Activated CD4-positive, alpha-beta T cell treated with anti-CD3 and anti-CD28 coated beads, Interleukin-2, amount 10 ng/mL, durations not matched to agents 7 days and 5 days (primary cell): ENCODE measurements at regions not wholly inside any gene's neighbourhood (a gene's known extent, or its start where the extent isn't known, plus 50 kb on each side); places are given as distances from the start of the nearest gene placed in this dataset.

Source experiments
- CTCF ChIA-PET: fragments of 350-600 bp; sonication (Branson Sonifier 250); formaldehyde crosslinking; loops from one replicate; lab custom pipeline; 2021; ENCODE audit warnings: antibody characterized with exemption; lab: Charles Lee
- POLR2A ChIA-PET: fragments of 350-600 bp; sonication (Branson Sonifier 250); formaldehyde crosslinking; loops from one replicate; lab custom pipeline; 2021; ENCODE audit warnings: antibody characterized with exemption; lab: Charles Lee
- DNase-seq: peaks from one replicate; pipeline ENCODE4 v3.0.0-alpha.2; 2020
- H3K27ac Mint-ChIP-seq: one replicate; pipeline ENCODE4 v1.8.0; 2021; ENCODE audit warnings: mild to moderate bottlenecking, moderate library complexity, mixed read lengths
- H3K27me3 Mint-ChIP-seq: one replicate; pipeline ENCODE4 v1.8.0; 2021; ENCODE audit warnings: mixed read lengths
- H3K36me3 Mint-ChIP-seq: one replicate; pipeline ENCODE4 v1.8.0; 2021; ENCODE audit warnings: low read depth, mixed read lengths
- H3K4me1 Mint-ChIP-seq: one replicate; pipeline ENCODE4 v1.8.0; 2021; ENCODE audit warnings: mixed read lengths
- H3K4me3 Mint-ChIP-seq: one replicate; pipeline ENCODE4 v1.8.0; 2021; ENCODE audit warnings: mild to moderate bottlenecking, moderate library complexity, mixed read lengths
- H3K9me3 Mint-ChIP-seq: one replicate; pipeline ENCODE4 v1.8.0; 2021; ENCODE audit warnings: mixed read lengths

- H3K36me3 Mint-ChIP-seq: peaks cover 7% of the 10 kb centered on the region
- H3K27me3 Mint-ChIP-seq: peaks cover 14% of the 10 kb centered on the region
- DNase-seq: no peak
- no peaks in the 10 kb centered on the region for H3K4me1 Mint-ChIP-seq
- H3K4me3 Mint-ChIP-seq: no peak overlapping the region
- peaks cover 29% of the 10 kb centered on the region for H3K9me3 Mint-ChIP-seq
- POLR2A ChIA-PET: no interaction called here
- CTCF ChIA-PET: interaction anchor here (0.7 to 1.3 kb wide), 3 partner anchors 8 to 445 kb away, joined by 3 read pairs; no protein-coding TSS in a partner anchor
- H3K27ac Mint-ChIP-seq: no peak overlapping the region
Observed at GRCh38 chr14:71308671-71309070, 401.4 kb downstream of the PCNX1 start.

GRCh38 chr14:71309756-71310155 is 402.5 kb downstream of the PCNX1 start:
- DNase-seq: no peak
- H3K4me1 Mint-ChIP-seq: no peaks in the 10 kb centered on the region
- H3K9me3 Mint-ChIP-seq: peaks cover 27% of the 10 kb centered on the region
- H3K36me3 Mint-ChIP-seq: peaks cover 7% of the 10 kb centered on the region
- ChIA-PET CTCF (no interaction called here), POLR2A (no interaction called here)
- H3K4me3 Mint-ChIP-seq: no peak overlapping the region
- peaks cover 14% of the 10 kb centered on the region for H3K27me3 Mint-ChIP-seq
- H3K27ac Mint-ChIP-seq: no peak overlapping the region

GRCh38 chr14:71311061-71311460 is 403.8 kb downstream of the PCNX1 start:
- Mint-ChIP-seq H3K36me3 (peaks cover 8% of the 10 kb centered on the region), H3K4me3 (no peak overlapping the region), H3K27me3 (peaks cover 14% of the 10 kb centered on the region), H3K27ac (no peak overlapping the region), H3K4me1 (no peaks in the 10 kb centered on the region), H3K9me3 (peaks cover 18% of the 10 kb centered on the region)
- ChIA-PET POLR2A (no interaction called here), CTCF (interaction anchor here (1.3 kb wide), 1 partner anchor 13 kb away, joined by 3 read pairs; no protein-coding TSS in a partner anchor)
- DNase-seq: no peak

GRCh38 chr14:71314717-71315116 is 407.5 kb downstream of the PCNX1 start:
- Mint-ChIP-seq H3K9me3 (peaks cover 7% of the 10 kb centered on the region), H3K4me3 (no peak overlapping the region), H3K27me3 (peaks cover 3% of the 10 kb centered on the region), H3K27ac (no peak overlapping the region), H3K4me1 (peaks cover 5% of the 10 kb centered on the region), H3K36me3 (peaks cover 6% of the 10 kb centered on the region)
- ChIA-PET CTCF (no interaction called here), POLR2A (no interaction called here)
- no peak for DNase-seq

GRCh38 chr14:71317385-71318096 is 410.3 kb downstream of the PCNX1 start:
- Mint-ChIP-seq H3K4me1 (peaks cover 19% of the 10 kb centered on the region), H3K9me3 (peaks cover 7% of the 10 kb centered on the region), H3K36me3 (peaks cover 8% of the 10 kb centered on the region), H3K27me3 (peaks cover 3% of the 10 kb centered on the region), H3K27ac (no peak overlapping the region), H3K4me3 (no peak overlapping the region)
- ChIA-PET POLR2A (no interaction called here), CTCF (no interaction called here)
- DNase-seq: no peak

GRCh38 chr14:71318097-71318459 is 410.8 kb downstream of the PCNX1 start:
- H3K36me3 Mint-ChIP-seq: peaks cover 10% of the 10 kb centered on the region
- ChIA-PET CTCF (interaction anchor here (0.6 kb wide), 1 partner anchor 119 kb away, joined by 3 read pairs; no protein-coding TSS in a partner anchor), POLR2A (no interaction called here)
- H3K9me3 Mint-ChIP-seq: peaks cover 6% of the 10 kb centered on the region
- no peak overlapping the region for H3K27ac Mint-ChIP-seq
- peaks cover 3% of the 10 kb centered on the region for H3K27me3 Mint-ChIP-seq
- H3K4me3 Mint-ChIP-seq: no peak overlapping the region
- H3K4me1 Mint-ChIP-seq: peaks cover 25% of the 10 kb centered on the region
- no peak for DNase-seq

GRCh38 chr14:71319666-71320065 is 412.4 kb downstream of the PCNX1 start:
- Mint-ChIP-seq H3K27ac (peak overlapping the region; percentile 86), H3K4me1 (peaks cover 40% of the 10 kb centered on the region), H3K27me3 (no peaks in the 10 kb centered on the region), H3K9me3 (no peaks in the 10 kb centered on the region), H3K4me3 (peak overlapping the region; percentile 88), H3K36me3 (peaks cover 13% of the 10 kb centered on the region)
- ChIA-PET CTCF (interaction anchor here (0.7 kb wide), 1 partner anchor 64 kb away, joined by 3 read pairs; no protein-coding TSS in a partner anchor), POLR2A (interaction anchor here (0.6 kb wide), 1 partner anchor 752 kb away, joined by 3 read pairs; no protein-coding TSS in a partner anchor)
- DNase-seq: no peak

GRCh38 chr14:71320107-71320733 is 413.0 kb downstream of the PCNX1 start, which contains the start of gene SIPA1L1:
TSS of gene SIPA1L1 (plus strand) at chr14:71320476.
- no peaks in the 10 kb centered on the region for H3K27me3 Mint-ChIP-seq
- no peaks in the 10 kb centered on the region for H3K9me3 Mint-ChIP-seq
- H3K4me1 Mint-ChIP-seq: peaks cover 45% of the 10 kb centered on the region
- ChIA-PET CTCF (interaction anchor here (0.7 to 1.4 kb wide), 2 partner anchors 63 to 235 kb away, joined by 3 read pairs; no protein-coding TSS in a partner anchor), POLR2A (interaction anchor here (0.6 to 1.6 kb wide), 2 partner anchors 178 to 753 kb away, joined by 3 to 6 read pairs; no protein-coding TSS in a partner anchor)
- DNase-seq: peak; percentile 99
- peak within 1 kb of the TSS; percentile 88 for H3K4me3 Mint-ChIP-seq
- peak within 1 kb of the TSS; percentile 88 for H3K27ac Mint-ChIP-seq
- peaks cover 15% of the 10 kb centered on the region for H3K36me3 Mint-ChIP-seq

GRCh38 chr14:71320734-71321573 is 413.7 kb downstream of the PCNX1 start:
- peak; percentile 61 for DNase-seq
- POLR2A ChIA-PET: interaction anchor here (0.6 to 1.6 kb wide), 5 partner anchors 78 to 432 kb away, joined by 3 to 6 read pairs (median 3); no protein-coding TSS in a partner anchor
- Mint-ChIP-seq H3K4me3 (peak overlapping the region; percentile 88), H3K27me3 (no peaks in the 10 kb centered on the region), H3K36me3 (peaks cover 15% of the 10 kb centered on the region), H3K9me3 (no peaks in the 10 kb centered on the region), H3K27ac (peak overlapping the region; percentile 88), H3K4me1 (peaks cover 53% of the 10 kb centered on the region)
- CTCF ChIA-PET: interaction anchor here (0.5 to 2.2 kb wide), 14 partner anchors 9 to 432 kb away, joined by 3 to 6 read pairs (median 3); no protein-coding TSS in a partner anchor

GRCh38 chr14:71321574-71322315 is 414.5 kb downstream of the PCNX1 start:
- H3K4me1 Mint-ChIP-seq: peaks cover 57% of the 10 kb centered on the region

GRCh38 chr14:71322655-71323250 is 415.5 kb downstream of the PCNX1 start:
- peaks cover 66% of the 10 kb centered on the region for H3K4me1 Mint-ChIP-seq
- ChIA-PET CTCF (interaction anchor here (0.7 to 2.2 kb wide), 4 partner anchors 11 to 184 kb away, joined by 3 to 6 read pairs (median 4); no protein-coding TSS in a partner anchor), POLR2A (no interaction called here)
- DNase-seq: peak; percentile 48
- peak overlapping the region; percentile 88 for H3K27ac Mint-ChIP-seq
- no peaks in the 10 kb centered on the region for H3K9me3 Mint-ChIP-seq
- H3K36me3 Mint-ChIP-seq: peaks cover 15% of the 10 kb centered on the region
- H3K27me3 Mint-ChIP-seq: no peaks in the 10 kb centered on the region
- H3K4me3 Mint-ChIP-seq: peak overlapping the region; percentile 88

More at GRCh38 chr14:71321574-71322315, 414.5 kb downstream of the PCNX1 start:
- POLR2A ChIA-PET: interaction anchor here (0.6 to 1.6 kb wide), 6 partner anchors 53 to 431 kb away, joined by 3 to 6 read pairs (median 3); no protein-coding TSS in a partner anchor
- DNase-seq: no peak
- CTCF ChIA-PET: interaction anchor here (0.5 to 2.2 kb wide), 14 partner anchors 10 to 431 kb away, joined by 3 to 6 read pairs (median 3); no protein-coding TSS in a partner anchor
- Mint-ChIP-seq H3K4me3 (peak overlapping the region; percentile 88), H3K27ac (peak overlapping the region; percentile 88), H3K27me3 (no peaks in the 10 kb centered on the region), H3K9me3 (no peaks in the 10 kb centered on the region), H3K36me3 (peaks cover 15% of the 10 kb centered on the region)
